ENCODE measurements at regions not wholly inside any gene's neighbourhood (a gene's known extent, or its start where the extent isn't known, plus 50 kb on each side); places are given as distances from the start of the nearest gene placed in this dataset.
A peak's percentile ranks its signal among the peaks of the same experiment; 100 is the strongest.

DNA sequence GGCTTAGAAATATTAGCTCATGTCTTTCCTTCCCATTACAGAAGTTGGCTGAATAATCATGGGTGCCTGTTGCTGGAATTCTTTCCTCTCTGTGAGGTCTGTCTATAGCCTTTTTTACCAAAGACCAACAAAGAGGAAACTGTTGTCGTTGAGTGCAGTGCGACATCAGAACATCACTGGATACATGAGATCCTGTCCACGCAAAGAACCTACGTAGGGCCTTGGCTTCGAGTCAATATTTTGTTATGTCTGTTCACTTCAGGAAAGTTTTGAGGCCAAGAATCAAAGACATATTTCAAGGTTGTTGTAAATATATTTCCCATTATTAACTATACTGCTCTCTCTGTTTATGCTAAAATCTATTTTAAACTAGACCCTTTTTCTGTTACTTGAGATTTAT, 101.5 kb upstream of the IL12A start:
- H3K4me1 Mint-ChIP-seq (ENCODE audit: low read depth) = peaks cover 60% of the 10 kb centered on the region
- no peak overlapping the region for H3K4me3 Mint-ChIP-seq
- no peaks in the 10 kb centered on the region for H3K9me3 Mint-ChIP-seq
- TF ChIP-seq, protein P1, sequence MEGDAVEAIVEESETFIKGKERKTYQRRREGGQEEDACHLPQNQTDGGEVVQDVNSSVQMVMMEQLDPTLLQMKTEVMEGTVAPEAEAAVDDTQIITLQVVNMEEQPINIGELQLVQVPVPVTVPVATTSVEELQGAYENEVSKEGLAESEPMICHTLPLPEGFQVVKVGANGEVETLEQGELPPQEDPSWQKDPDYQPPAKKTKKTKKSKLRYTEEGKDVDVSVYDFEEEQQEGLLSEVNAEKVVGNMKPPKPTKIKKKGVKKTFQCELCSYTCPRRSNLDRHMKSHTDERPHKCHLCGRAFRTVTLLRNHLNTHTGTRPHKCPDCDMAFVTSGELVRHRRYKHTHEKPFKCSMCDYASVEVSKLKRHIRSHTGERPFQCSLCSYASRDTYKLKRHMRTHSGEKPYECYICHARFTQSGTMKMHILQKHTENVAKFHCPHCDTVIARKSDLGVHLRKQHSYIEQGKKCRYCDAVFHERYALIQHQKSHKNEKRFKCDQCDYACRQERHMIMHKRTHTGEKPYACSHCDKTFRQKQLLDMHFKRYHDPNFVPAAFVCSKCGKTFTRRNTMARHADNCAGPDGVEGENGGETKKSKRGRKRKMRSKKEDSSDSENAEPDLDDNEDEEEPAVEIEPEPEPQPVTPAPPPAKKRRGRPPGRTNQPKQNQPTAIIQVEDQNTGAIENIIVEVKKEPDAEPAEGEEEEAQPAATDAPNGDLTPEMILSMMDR (IDR thresholded peaks at IDR 0.05) = no peak
- H3K27ac Mint-ChIP-seq = 0 out of 2 replicates have a peak overlapping the region, but pooled peaks have one; percentile 16
- H3K27me3 Mint-ChIP-seq (ENCODE audit: insufficient read depth) = no peaks in the 10 kb centered on the region; the same call in 1 of the 2 replicates
- H3K36me3 Mint-ChIP-seq (ENCODE audit: low read depth) = peaks cover 36% of the 10 kb centered on the region
- no peak for DNase-seq

DNA sequence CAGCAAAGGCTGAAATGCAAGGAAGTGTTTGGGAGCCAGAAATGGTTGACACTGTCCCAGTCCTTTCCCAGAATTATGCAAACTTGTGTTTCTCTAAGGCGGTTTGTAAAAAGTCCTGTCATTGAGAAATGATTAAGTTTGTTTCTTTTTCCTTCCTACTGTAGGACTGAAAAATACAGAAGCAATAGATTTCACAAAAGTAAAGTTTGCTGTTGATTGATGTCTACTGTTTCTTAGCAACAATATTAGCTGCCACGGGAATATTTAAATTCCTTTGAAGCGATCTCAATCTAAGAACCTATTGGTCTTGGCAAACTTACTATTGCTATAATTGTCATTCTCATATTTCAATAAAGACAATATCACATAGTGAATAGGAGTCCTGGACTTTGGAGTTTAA, 100.7 kb upstream of the IL12A start:
- peaks cover 60% of the 10 kb centered on the region for H3K4me1 Mint-ChIP-seq (ENCODE audit: low read depth)
- H3K27me3 Mint-ChIP-seq (ENCODE audit: insufficient read depth) = no peaks in the 10 kb centered on the region; the same call in 1 of the 2 replicates
- no peak for DNase-seq
- no peak overlapping the region for H3K4me3 Mint-ChIP-seq
- H3K27ac Mint-ChIP-seq = no peak overlapping the region
- TF ChIP-seq, protein P1 (IDR thresholded peaks at IDR 0.05) = no peak
- H3K36me3 Mint-ChIP-seq (ENCODE audit: low read depth) = peaks cover 44% of the 10 kb centered on the region
- H3K9me3 Mint-ChIP-seq = no peaks in the 10 kb centered on the region

DNA sequence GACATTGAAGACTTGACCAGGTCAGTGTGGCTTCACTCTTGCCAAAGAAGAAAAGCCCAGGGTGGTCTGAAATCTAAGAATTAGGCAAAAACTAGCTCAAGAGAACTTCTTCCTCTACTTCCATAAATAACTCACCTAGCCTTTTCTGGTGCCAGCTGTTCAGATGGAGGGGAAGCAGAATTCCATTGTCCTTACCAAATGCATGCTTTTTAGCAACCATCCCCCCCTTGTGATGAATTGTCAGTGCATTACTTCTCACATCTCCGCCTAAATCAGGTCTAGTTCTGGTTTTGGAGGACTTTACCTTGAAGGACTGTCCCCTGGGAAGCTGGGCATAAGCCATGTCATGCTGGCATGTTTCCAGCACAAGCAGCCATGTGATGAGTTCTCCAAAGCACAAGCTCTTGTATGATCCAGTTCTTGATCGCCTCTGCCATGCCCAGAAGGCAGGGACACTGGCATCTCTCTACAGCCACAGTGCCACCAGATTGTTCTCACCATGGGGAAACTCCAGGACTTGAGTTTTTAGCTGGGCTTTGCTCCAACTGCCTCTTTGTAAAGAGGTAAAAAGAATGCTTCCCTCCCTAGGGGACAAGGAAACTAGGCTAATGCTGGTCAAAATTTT, 96.4 kb upstream of the IL12A start:
- DNase-seq = no peak
- Mint-ChIP-seq H3K4me3 (no peak overlapping the region), H3K36me3 (ENCODE audit: low read depth) (peaks cover 62% of the 10 kb centered on the region), H3K4me1 (ENCODE audit: low read depth) (peaks cover 53% of the 10 kb centered on the region), H3K27ac (peak overlapping the region; percentile 60), H3K27me3 (ENCODE audit: insufficient read depth) (peaks cover 2% of the 10 kb centered on the region), H3K9me3 (no peaks in the 10 kb centered on the region)
- TF ChIP-seq, protein P1 (IDR thresholded peaks at IDR 0.05) = no peak

DNA sequence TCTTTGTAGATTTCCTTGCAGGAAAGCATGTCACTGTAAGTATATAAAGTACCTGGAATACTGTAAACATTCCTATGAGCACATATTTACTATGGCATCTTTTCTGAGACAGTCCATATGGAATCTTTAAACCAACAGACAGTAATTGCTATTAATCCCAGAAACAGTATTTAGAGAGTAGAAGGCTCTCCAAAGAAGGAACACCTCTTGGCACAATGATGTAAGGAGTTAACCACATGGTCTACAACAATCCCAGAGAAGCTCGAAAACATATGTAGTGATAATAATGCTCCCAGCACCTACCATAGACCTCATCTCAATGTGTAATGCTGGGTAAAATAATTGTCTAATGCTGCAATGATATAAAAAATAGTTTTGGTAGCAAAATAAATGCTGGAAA, 95.8 kb upstream of the IL12A start:
- Mint-ChIP-seq H3K4me3 (no peak overlapping the region), H3K4me1 (ENCODE audit: low read depth) (peaks cover 58% of the 10 kb centered on the region), H3K27ac (no peak overlapping the region)

DNA sequence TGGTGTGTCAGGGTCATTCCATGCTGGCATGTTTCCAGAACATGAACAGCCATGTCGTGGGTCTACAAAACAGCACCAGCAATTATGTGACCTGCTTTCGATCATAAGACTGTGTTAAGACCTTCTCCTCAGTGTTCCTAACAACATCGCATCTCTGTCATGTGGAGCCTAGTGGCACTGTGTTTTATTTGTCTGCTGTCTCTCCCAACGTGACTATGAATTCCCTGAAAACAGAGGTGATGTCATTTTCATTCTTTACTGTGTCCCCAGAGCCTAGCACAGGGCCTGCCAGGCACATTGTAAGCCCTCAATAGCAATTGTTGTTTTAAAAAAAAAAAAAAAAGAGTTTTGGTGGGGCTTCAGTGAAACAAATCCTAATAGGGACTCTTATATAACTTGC, 94.2 kb upstream of the IL12A start:
- Mint-ChIP-seq H3K27ac (peak overlapping the region; percentile 49; the same call in 1 of the 2 replicates), H3K4me3 (no peak overlapping the region), H3K4me1 (ENCODE audit: low read depth) (peaks cover 68% of the 10 kb centered on the region), H3K27me3 (ENCODE audit: insufficient read depth) (peaks cover 2% of the 10 kb centered on the region), H3K36me3 (ENCODE audit: low read depth) (peaks cover 65% of the 10 kb centered on the region), H3K9me3 (no peaks in the 10 kb centered on the region)
- no peak for DNase-seq
- TF ChIP-seq, protein P1 (IDR thresholded peaks at IDR 0.05) = no peak

More for the DNA sequence above, 95.8 kb upstream of the IL12A start:
- no peaks in the 10 kb centered on the region for H3K9me3 Mint-ChIP-seq
- TF ChIP-seq, protein P1 (IDR thresholded peaks at IDR 0.05) = no peak
- DNase-seq = no peak
- peaks cover 2% of the 10 kb centered on the region for H3K27me3 Mint-ChIP-seq (ENCODE audit: insufficient read depth)
- H3K36me3 Mint-ChIP-seq (ENCODE audit: low read depth) = peaks cover 62% of the 10 kb centered on the region

Data from HFFc6 (cell line).